Natural killer cell (primary cell): ENCODE measurements at regions not wholly inside any gene's neighbourhood (a gene's known extent, or its start where the extent isn't known, plus 50 kb on each side); places are given as distances from the start of the nearest gene placed in this dataset.
A peak's percentile ranks its signal among the peaks of the same experiment; 100 is the strongest.

ENCODE experiments used
- ATAC-seq, 3 donors: fragments of 150-1000 bp in 2 of 3; fragments of 200-7000 bp in 1 of 3; cut with Tn5 transposase; 1 replicate in 1 of 3; 2 replicates in 2 of 3; pipeline ENCODE4 v1.10.0; 2021; ENCODE audit warnings: mild to moderate bottlenecking in 2 of 3, moderate library complexity in 2 of 3
- DNase-seq, 2 donors: peaks; one replicate each; pipeline versions ENCODE4 v3.0.0 to v3.0.0-alpha.2; 2013 to 2021; ENCODE audit warnings: mixed read lengths in 1 of 2
- H3K27ac ChIP-seq: one replicate; pipeline ENCODE4 v1.5.1; 2013; ENCODE audit warnings: mild to moderate bottlenecking, low read length
- H3K27me3 ChIP-seq: one replicate; pipeline ENCODE4 v1.6.1; 2013; ENCODE audit warnings: low read length; ENCODE audit not compliant: control insufficient read depth, insufficient read depth
- H3K36me3 ChIP-seq: one replicate; pipeline ENCODE4 v1.6.1; 2013; ENCODE audit warnings: low read length; ENCODE audit not compliant: control insufficient read depth, insufficient read depth
- H3K4me1 ChIP-seq: one replicate; pipeline ENCODE4 v1.6.1; 2013; ENCODE audit warnings: low read length; ENCODE audit not compliant: control insufficient read depth, insufficient read depth
- H3K4me3 ChIP-seq: one replicate; pipeline ENCODE4 v1.5.1; 2013; ENCODE audit warnings: low read length
- H3K9me3 ChIP-seq: one replicate; pipeline ENCODE4 v1.6.1; 2013; ENCODE audit warnings: low read length; ENCODE audit not compliant: control insufficient read depth, insufficient read depth
- H3K27ac Mint-ChIP-seq, 2 donors: one replicate each; pipeline ENCODE4 v1.8.0; 2022; ENCODE audit warnings: mild to moderate bottlenecking in 2 of 2, mixed read lengths in 2 of 2, moderate library complexity in 1 of 2
- H3K27me3 Mint-ChIP-seq, 2 donors: one replicate each; pipeline ENCODE4 v1.8.0; 2022; ENCODE audit warnings: low read depth in 2 of 2, mixed read lengths in 2 of 2
- H3K36me3 Mint-ChIP-seq: one replicate; pipeline ENCODE4 v1.8.0; 2022; ENCODE audit warnings: mixed read lengths
- H3K4me1 Mint-ChIP-seq, 2 donors: one replicate each; pipeline ENCODE4 v1.8.0; 2022; ENCODE audit warnings: mixed read lengths in 2 of 2
- H3K4me3 Mint-ChIP-seq: one replicate; pipeline ENCODE4 v1.8.0; 2022; ENCODE audit warnings: mild to moderate bottlenecking, moderate library complexity, mixed read lengths
- H3K9me3 Mint-ChIP-seq, 2 donors: one replicate each; pipeline ENCODE4 v1.8.0; 2022; ENCODE audit warnings: mixed read lengths in 2 of 2
- WGBS: methylation state at CpG from one replicate; pipeline ENCODE4 v1.1.7; 2013; ENCODE audit warnings: missing lambda C conversion rate; ENCODE audit not compliant: insufficient coverage; 5-methylcytosine and 5-hydroxymethylcytosine counted together
- intact Hi-C: fragments of 100-400 bp; cut with micrococcal nuclease; formaldehyde crosslinking; loops from one replicate; pipeline ENCODE4 v1.14.2; 2022
- TF ChIP-seq, protein P1 (sequence below): fragments of 200-600 bp; IDR thresholded peaks from one replicate; pipeline ENCODE4 v1.8.0; 2022; ENCODE audit warnings: antibody characterized with exemption

DNA sequence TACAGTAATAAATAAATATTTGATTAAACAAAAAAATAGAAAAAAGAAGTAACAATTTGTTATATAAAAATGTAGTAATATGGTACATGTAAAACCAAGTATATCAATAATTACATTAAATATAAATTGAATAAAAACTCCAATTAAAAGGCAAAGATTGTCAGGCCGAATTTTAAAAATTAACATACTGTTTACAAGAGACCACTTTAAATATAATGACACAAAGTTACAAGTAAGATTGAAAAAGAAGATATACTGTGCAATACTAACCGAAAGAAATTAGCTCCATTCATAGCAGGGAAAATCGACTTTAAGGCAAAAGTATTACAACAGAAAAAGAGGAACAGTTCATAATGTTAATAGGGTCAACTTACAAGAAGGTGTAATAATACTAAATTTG lies 571.5 kb upstream of the ARID1B start:
- H3K4me3 ChIP-seq = no peak overlapping the region
- no peak for ATAC-seq
- H3K27ac ChIP-seq = no peak overlapping the region
- no peak for DNase-seq
- WGBS = no CpG with 5 or more reads among the region's 3 CpGs
- H3K27ac Mint-ChIP-seq = no peak overlapping the region
- H3K36me3 ChIP-seq = no peaks in the 10 kb centered on the region
- H3K4me3 Mint-ChIP-seq = no peak overlapping the region
- no peaks in the 10 kb centered on the region for H3K4me1 ChIP-seq
- TF ChIP-seq, protein P1, sequence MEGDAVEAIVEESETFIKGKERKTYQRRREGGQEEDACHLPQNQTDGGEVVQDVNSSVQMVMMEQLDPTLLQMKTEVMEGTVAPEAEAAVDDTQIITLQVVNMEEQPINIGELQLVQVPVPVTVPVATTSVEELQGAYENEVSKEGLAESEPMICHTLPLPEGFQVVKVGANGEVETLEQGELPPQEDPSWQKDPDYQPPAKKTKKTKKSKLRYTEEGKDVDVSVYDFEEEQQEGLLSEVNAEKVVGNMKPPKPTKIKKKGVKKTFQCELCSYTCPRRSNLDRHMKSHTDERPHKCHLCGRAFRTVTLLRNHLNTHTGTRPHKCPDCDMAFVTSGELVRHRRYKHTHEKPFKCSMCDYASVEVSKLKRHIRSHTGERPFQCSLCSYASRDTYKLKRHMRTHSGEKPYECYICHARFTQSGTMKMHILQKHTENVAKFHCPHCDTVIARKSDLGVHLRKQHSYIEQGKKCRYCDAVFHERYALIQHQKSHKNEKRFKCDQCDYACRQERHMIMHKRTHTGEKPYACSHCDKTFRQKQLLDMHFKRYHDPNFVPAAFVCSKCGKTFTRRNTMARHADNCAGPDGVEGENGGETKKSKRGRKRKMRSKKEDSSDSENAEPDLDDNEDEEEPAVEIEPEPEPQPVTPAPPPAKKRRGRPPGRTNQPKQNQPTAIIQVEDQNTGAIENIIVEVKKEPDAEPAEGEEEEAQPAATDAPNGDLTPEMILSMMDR = no peak
- H3K9me3 Mint-ChIP-seq = peaks cover 3 to 7% of the 10 kb centered on the region in 2 donors
- no peaks in the 10 kb centered on the region for H3K4me1 Mint-ChIP-seq
- H3K36me3 Mint-ChIP-seq = no peaks in the 10 kb centered on the region
- H3K27me3 Mint-ChIP-seq = no peaks in the 10 kb centered on the region
- no peaks in the 10 kb centered on the region for H3K9me3 ChIP-seq
- intact Hi-C loops = no loop called here
- no peaks in the 10 kb centered on the region for H3K27me3 ChIP-seq

DNA sequence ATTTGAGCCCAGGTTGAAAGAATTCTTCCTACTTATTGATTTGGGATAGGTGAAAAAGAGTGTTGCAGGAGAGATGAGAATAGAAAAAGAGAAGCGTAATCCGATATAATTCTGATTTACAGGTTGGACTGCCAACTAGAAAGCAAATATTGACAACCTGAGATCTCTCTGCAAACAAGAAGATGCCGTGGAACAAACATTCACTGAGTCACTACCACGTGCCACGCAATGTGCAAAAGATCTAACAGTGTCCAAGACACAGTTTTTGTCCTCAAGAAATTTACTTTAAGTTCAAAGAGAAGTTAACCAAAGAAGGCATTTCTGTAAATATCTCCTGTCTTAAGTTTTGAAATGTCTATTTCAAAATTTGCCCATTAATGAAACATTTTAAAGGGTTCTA lies 578.0 kb upstream of the ARID1B start:
- Histone ChIP-seq H3K4me3 (no peak overlapping the region), H3K27me3 (no peaks in the 10 kb centered on the region), H3K4me1 (no peaks in the 10 kb centered on the region), H3K36me3 (no peaks in the 10 kb centered on the region), H3K27ac (no peak overlapping the region), H3K9me3 (no peaks in the 10 kb centered on the region)
- no peak overlapping the region for H3K27ac Mint-ChIP-seq
- H3K36me3 Mint-ChIP-seq = no peaks in the 10 kb centered on the region
- TF ChIP-seq, protein P1 = no peak
- H3K4me3 Mint-ChIP-seq = no peak overlapping the region
- H3K4me1 Mint-ChIP-seq = no peaks in the 10 kb centered on the region
- intact Hi-C loops = no loop called here
- no peak for DNase-seq
- H3K9me3 Mint-ChIP-seq = peaks cover 2 to 4% of the 10 kb centered on the region in 2 donors
- WGBS = 97% methylated on average over 5 of the region's 5 CpGs
- H3K27me3 Mint-ChIP-seq = no peaks in the 10 kb centered on the region
- no peak for ATAC-seq

DNA sequence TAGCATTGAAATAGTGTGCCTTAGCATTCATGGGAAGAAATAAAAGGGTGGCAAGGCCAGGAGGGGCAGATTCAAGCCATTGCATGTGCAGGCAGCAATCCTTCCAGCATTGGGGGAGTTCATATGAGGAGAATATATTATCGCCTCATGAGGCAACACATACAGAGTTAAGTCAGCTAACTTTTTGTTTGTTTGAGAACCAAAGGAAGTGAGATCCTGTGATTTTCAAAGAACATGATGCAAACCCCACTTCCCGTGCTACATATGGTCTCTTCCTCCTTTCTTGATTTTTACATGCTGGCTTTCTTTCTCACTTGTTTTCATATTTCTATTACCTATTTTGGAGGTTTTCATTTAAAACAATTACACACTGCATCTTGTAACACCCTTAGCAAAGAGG lies 579.7 kb upstream of the ARID1B start:
- Histone ChIP-seq H3K27ac (no peak overlapping the region), H3K4me1 (no peaks in the 10 kb centered on the region), H3K36me3 (no peaks in the 10 kb centered on the region), H3K27me3 (no peaks in the 10 kb centered on the region), H3K4me3 (no peak overlapping the region), H3K9me3 (no peaks in the 10 kb centered on the region)
- Mint-ChIP-seq H3K4me3 (no peak overlapping the region), H3K9me3 (peaks cover 2 to 3% of the 10 kb centered on the region in 2 donors), H3K27ac (no peak overlapping the region), H3K4me1 (no peaks in the 10 kb centered on the region), H3K27me3 (no peaks in the 10 kb centered on the region), H3K36me3 (no peaks in the 10 kb centered on the region)
- DNase-seq (peak in 1 of 2 donors; percentile 43), ATAC-seq (no peak)
- intact Hi-C loops = no loop called here
- WGBS = 32% methylated on average over 2 of the region's 2 CpGs
- TF ChIP-seq, protein P1 = no peak

DNA sequence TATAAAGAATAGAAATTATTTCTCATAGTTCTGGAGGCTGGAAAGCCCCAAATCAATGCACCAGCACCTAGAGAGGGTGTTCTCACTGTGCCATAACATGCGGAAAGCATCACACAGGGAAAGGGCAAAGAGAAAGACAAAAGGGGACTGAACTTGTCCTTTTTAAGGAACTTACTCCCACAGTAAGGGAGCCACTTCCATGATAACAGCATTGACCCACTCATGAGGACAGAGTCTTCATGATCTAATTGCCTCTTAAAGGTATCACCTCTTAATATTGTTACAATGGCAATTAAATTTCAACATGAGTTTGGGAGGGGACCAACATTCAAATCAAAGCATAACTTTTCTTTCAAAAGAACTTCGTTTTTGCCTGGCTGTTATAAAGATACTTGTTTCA lies 582.2 kb upstream of the ARID1B start:
- no peaks in the 10 kb centered on the region for H3K4me1 ChIP-seq
- Mint-ChIP-seq H3K4me1 (no peaks in the 10 kb centered on the region), H3K4me3 (no peak overlapping the region), H3K27me3 (no peaks in the 10 kb centered on the region), H3K27ac (no peak overlapping the region), H3K36me3 (no peaks in the 10 kb centered on the region), H3K9me3 (peaks cover 2 to 3% of the 10 kb centered on the region in 2 donors)
- TF ChIP-seq, protein P1 = no peak
- intact Hi-C loops = no loop called here
- 86% methylated on average over 1 of the region's 2 CpGs for WGBS
- no peaks in the 10 kb centered on the region for H3K27me3 ChIP-seq
- H3K4me3 ChIP-seq = no peak overlapping the region
- H3K9me3 ChIP-seq = no peaks in the 10 kb centered on the region
- no peak for ATAC-seq
- H3K27ac ChIP-seq = no peak overlapping the region
- no peaks in the 10 kb centered on the region for H3K36me3 ChIP-seq
- no peak for DNase-seq
